ENCODE measurements at regions not wholly inside any gene's neighbourhood (a gene's known extent, or its start where the extent isn't known, plus 50 kb on each side); places are given as distances from the start of the nearest gene placed in this dataset.

GRCh38 chr6:22006795-22007194, 290.0 kb downstream of the PRL start:
- intact Hi-C loops (cut with micrococcal nuclease) = no loop called here
- Histone ChIP-seq H3K4me1 (ENCODE audit: control insufficient read depth, extremely low read depth, insufficient read depth, low read length) (peaks cover 7% of the 10 kb centered on the region), H3K9me1 (replicated peaks; ENCODE audit: control insufficient read depth, extremely low read depth, insufficient read depth, low read length) (no peaks in the 10 kb centered on the region), H3K27ac (ENCODE audit: insufficient read depth, low read depth, low read length) (no peak overlapping the region), H3K79me2 (ENCODE audit: control insufficient read depth, insufficient read depth, low read length) (no peaks in the 10 kb centered on the region), H3K4me2 (ENCODE audit: insufficient read depth, low read length) (no peak overlapping the region), H2AFZ (ENCODE audit: low read depth, low read length) (no peak overlapping the region), H3K9ac (replicated peaks; ENCODE audit: extremely low read depth, insufficient read depth, low read length) (no peak overlapping the region), H3K9me3 (replicated peaks; ENCODE audit: control insufficient read depth, insufficient read depth, low read length) (no peaks in the 10 kb centered on the region), H4K20me1 (replicated peaks; ENCODE audit: control insufficient read depth, extremely low read depth, insufficient read depth, low read length) (no peaks in the 10 kb centered on the region), H3K27me3 (ENCODE audit: control insufficient read depth in 2 of 2, insufficient read depth in 2 of 2, low read length in 2 of 2) (no peaks in the 10 kb centered on the region), H3K4me3 (replicated peaks in 1 of 3; ENCODE audit: insufficient read depth in 1 of 3, low read depth in 1 of 3, low read length in 3 of 3) (no peak overlapping the region), H3K36me3 (ENCODE audit: control insufficient read depth in 2 of 2, extremely low read depth in 1 of 2, insufficient read depth in 2 of 2, low read length in 2 of 2) (no peaks in the 10 kb centered on the region)
- TF ChIP-seq MAX (IDR thresholded peaks at IDR 0.05; ENCODE audit: insufficient read depth, insufficient read length) (no peak), JUN (IDR thresholded peaks at IDR 0.05; ENCODE audit: borderline replicate concordance, insufficient read depth, insufficient read length, low read depth) (no peak), POLR2A (IDR thresholded peaks at IDR 0.05; ENCODE audit: low read depth, low read length) (no peak), POLR2AphosphoS5 (IDR thresholded peaks at IDR 0.05; ENCODE audit: insufficient read depth, low read depth, low read length) (no peak), FOS (IDR thresholded peaks at IDR 0.05; ENCODE audit: borderline replicate concordance, insufficient read depth, low read length) (no peak), EZH2 (IDR thresholded peaks at IDR 0.05; ENCODE audit: borderline replicate concordance, low read depth, low read length, severe bottlenecking) (no peak), MYC (IDR thresholded peaks at IDR 0.05; ENCODE audit: low read depth, low read length) (no peak)
- no TSS peak for BruUV-seq (replicated peaks)
- ChIA-PET CTCF (no interaction called here), POLR2A (no interaction called here)
- no peak for FAIRE-seq
- DNase-seq (ENCODE audit: low read depth, low spot score) = no peak
- dilution Hi-C loops (cut with MboI; ENCODE audit: extremely low pct_ligation_motif_present, low sequenced_read_pairs) = no loop called here

GRCh38 chr6:22007469-22007868, 289.4 kb downstream of the PRL start:
- H3K36me3 ChIP-seq (ENCODE audit: control insufficient read depth in 2 of 2, extremely low read depth in 1 of 2, insufficient read depth in 2 of 2, low read length in 2 of 2) = no peaks in the 10 kb centered on the region
- dilution Hi-C loops (cut with MboI; ENCODE audit: extremely low pct_ligation_motif_present, low sequenced_read_pairs) = no loop called here
- ChIA-PET CTCF (interaction anchor here (1.2 to 1.9 kb wide), 3 partner anchors 10 to 65 kb away, joined by 3 to 9 read pairs (median 3); no protein-coding TSS in a partner anchor), POLR2A (no interaction called here)
- no peak for TF ChIP-seq JUN (IDR thresholded peaks at IDR 0.05; ENCODE audit: borderline replicate concordance, insufficient read depth, insufficient read length, low read depth)
- TF ChIP-seq MAX (IDR thresholded peaks at IDR 0.05; ENCODE audit: insufficient read depth, insufficient read length) = no peak
- TF ChIP-seq FOS (IDR thresholded peaks at IDR 0.05; ENCODE audit: borderline replicate concordance, insufficient read depth, low read length) = no peak
- no peak for TF ChIP-seq GATA2 (IDR thresholded peaks at IDR 0.05; ENCODE audit: insufficient read depth, insufficient read length, low read depth, low read length)
- TF ChIP-seq MYC (IDR thresholded peaks at IDR 0.05; ENCODE audit: low read depth, low read length) = no peak
- no peak for TF ChIP-seq CTCF (IDR thresholded peaks at IDR 0.05; ENCODE audit: extremely low read depth in 1 of 2, insufficient read depth in 1 of 2, low read depth in 1 of 2, low read length in 2 of 2)
- TF ChIP-seq POLR2AphosphoS5 (IDR thresholded peaks at IDR 0.05; ENCODE audit: insufficient read depth, low read depth, low read length) = no peak
- no peak for TF ChIP-seq POLR2A (IDR thresholded peaks at IDR 0.05; ENCODE audit: low read depth, low read length)
- no peak for TF ChIP-seq EZH2 (IDR thresholded peaks at IDR 0.05; ENCODE audit: borderline replicate concordance, low read depth, low read length, severe bottlenecking)
- no TSS peak for BruUV-seq (replicated peaks)
- DNase-seq (ENCODE audit: low read depth, low spot score) = no peak
- H3K9me3 ChIP-seq (replicated peaks; ENCODE audit: control insufficient read depth, insufficient read depth, low read length) = no peaks in the 10 kb centered on the region
- no peaks in the 10 kb centered on the region for H3K9me1 ChIP-seq (replicated peaks; ENCODE audit: control insufficient read depth, extremely low read depth, insufficient read depth, low read length)
- intact Hi-C loops (cut with micrococcal nuclease) = no loop called here
- H3K27ac ChIP-seq (ENCODE audit: insufficient read depth, low read depth, low read length) = no peak overlapping the region
- no peak overlapping the region for H3K4me2 ChIP-seq (ENCODE audit: insufficient read depth, low read length)
- H4K20me1 ChIP-seq (replicated peaks; ENCODE audit: control insufficient read depth, extremely low read depth, insufficient read depth, low read length) = no peaks in the 10 kb centered on the region
- FAIRE-seq = no peak
- no peak overlapping the region for H2AFZ ChIP-seq (ENCODE audit: low read depth, low read length)
- H3K79me2 ChIP-seq (ENCODE audit: control insufficient read depth, insufficient read depth, low read length) = no peaks in the 10 kb centered on the region
- H3K4me3 ChIP-seq (replicated peaks in 1 of 3; ENCODE audit: insufficient read depth in 1 of 3, low read depth in 1 of 3, low read length in 3 of 3) = no peak overlapping the region
- H3K27me3 ChIP-seq (ENCODE audit: control insufficient read depth in 2 of 2, insufficient read depth in 2 of 2, low read length in 2 of 2) = no peaks in the 10 kb centered on the region
- no peak overlapping the region for H3K9ac ChIP-seq (replicated peaks; ENCODE audit: extremely low read depth, insufficient read depth, low read length)
- H3K4me1 ChIP-seq (ENCODE audit: control insufficient read depth, extremely low read depth, insufficient read depth, low read length) = peaks cover 7% of the 10 kb centered on the region

All from endothelial cell of umbilical vein (primary cell).